ENCODE measurements at regions not wholly inside any gene's neighbourhood (a gene's known extent, or its start where the extent isn't known, plus 50 kb on each side); places are given as distances from the start of the nearest gene placed in this dataset.

- ChIA-PET CTCF (no interaction called here), POLR2A (no interaction called here)
- Histone ChIP-seq H3K4me3 (ENCODE audit: low read depth, low read length) (no peak overlapping the region), H3K36me3 (ENCODE audit: control insufficient read depth, insufficient read depth, low read length) (no peaks in the 10 kb centered on the region), H3K27me3 (ENCODE audit: control insufficient read depth, insufficient read depth, low read length) (peaks cover 2% of the 10 kb centered on the region; the same call in 1 of the 2 replicates)
- DNase-seq (ENCODE audit: low read depth) = no peak
- TF ChIP-seq CTCF (IDR thresholded peaks at IDR 0.05; ENCODE audit: insufficient read depth, low read depth, low read length) = no peak
Observed at GRCh38 chr5:51449026-51449425, 65.8 kb downstream of the ISL1 start.

- no peak for TF ChIP-seq CTCF (IDR thresholded peaks at IDR 0.05; ENCODE audit: insufficient read depth, low read depth, low read length)
- POLR2A ChIA-PET = no interaction called here
- no peaks in the 10 kb centered on the region for H3K36me3 ChIP-seq (ENCODE audit: control insufficient read depth, insufficient read depth, low read length)
- H3K4me3 ChIP-seq (ENCODE audit: low read depth, low read length) = no peak overlapping the region
- H3K27me3 ChIP-seq (ENCODE audit: control insufficient read depth, insufficient read depth, low read length) = no peaks in the 10 kb centered on the region
- CTCF ChIA-PET = interaction anchor here (0.7 to 1.6 kb wide), 3 partner anchors 8 to 259 kb away, joined by 3 read pairs; no protein-coding TSS in a partner anchor
- DNase-seq (ENCODE audit: low read depth) = no peak
Observed at GRCh38 chr5:51452562-51452961, 69.3 kb downstream of the ISL1 start.

- no peak for TF ChIP-seq CTCF (IDR thresholded peaks at IDR 0.05; ENCODE audit: insufficient read depth, low read depth, low read length)
- POLR2A ChIA-PET = no interaction called here
- no peak overlapping the region for H3K4me3 ChIP-seq (ENCODE audit: low read depth, low read length)
- no peak for DNase-seq (ENCODE audit: low read depth)
- H3K27me3 ChIP-seq (ENCODE audit: control insufficient read depth, insufficient read depth, low read length) = no peaks in the 10 kb centered on the region
- H3K36me3 ChIP-seq (ENCODE audit: control insufficient read depth, insufficient read depth, low read length) = no peaks in the 10 kb centered on the region
- CTCF ChIA-PET = no interaction called here
Observed at GRCh38 chr5:51465165-51465564, 81.9 kb downstream of the ISL1 start.

GRCh38 chr5:51466214-51466613 lies 83.0 kb downstream of the ISL1 start:
- no peaks in the 10 kb centered on the region for H3K27me3 ChIP-seq (ENCODE audit: control insufficient read depth, insufficient read depth, low read length)
- no peak for TF ChIP-seq CTCF (IDR thresholded peaks at IDR 0.05; ENCODE audit: insufficient read depth, low read depth, low read length)
- CTCF ChIA-PET = no interaction called here

GRCh38 chr5:51468196-51468595 lies 84.9 kb downstream of the ISL1 start:
- peak; percentile 48; the same call in 1 of the 2 replicates for TF ChIP-seq CTCF (IDR thresholded peaks at IDR 0.05; ENCODE audit: insufficient read depth, low read depth, low read length)
- ChIA-PET CTCF (interaction anchor here (1.2 to 1.3 kb wide), 3 partner anchors 8 to 20 kb away, joined by 3 to 4 read pairs (median 3); no protein-coding TSS in a partner anchor), POLR2A (no interaction called here)
- Histone ChIP-seq H3K36me3 (ENCODE audit: control insufficient read depth, insufficient read depth, low read length) (no peaks in the 10 kb centered on the region), H3K27me3 (ENCODE audit: control insufficient read depth, insufficient read depth, low read length) (no peaks in the 10 kb centered on the region), H3K4me3 (ENCODE audit: low read depth, low read length) (no peak overlapping the region)
- DNase-seq (ENCODE audit: low read depth) = no peak

More at GRCh38 chr5:51466214-51466613, 83.0 kb downstream of the ISL1 start:
- Histone ChIP-seq H3K4me3 (ENCODE audit: low read depth, low read length) (no peak overlapping the region), H3K36me3 (ENCODE audit: control insufficient read depth, insufficient read depth, low read length) (no peaks in the 10 kb centered on the region)
- no peak for DNase-seq (ENCODE audit: low read depth)
- POLR2A ChIA-PET = no interaction called here
